Suprapubic skin (tissue), 4 donors: ENCODE measurements at regions not wholly inside any gene's neighbourhood (a gene's known extent, or its start where the extent isn't known, plus 50 kb on each side); places are given as distances from the start of the nearest gene placed in this dataset.

Experiments used
- DNase-seq, 2 donors: peaks; one replicate each; pipeline ENCODE4 v3.0.0-alpha.2; 2019; ENCODE audit warnings: low spot score in 2 of 2
- H3K27ac ChIP-seq: fragments of 200-600 bp; sonication (generic); one replicate; pipeline ENCODE4 v1.5.1; 2019
- H3K27me3 ChIP-seq: fragments of 200-600 bp; sonication (generic); one replicate; pipeline ENCODE4 v1.5.1; 2019
- H3K36me3 ChIP-seq: fragments of 200-600 bp; sonication (generic); one replicate; pipeline ENCODE4 v1.5.1; 2019
- H3K4me1 ChIP-seq: fragments of 200-600 bp; sonication (generic); one replicate; pipeline ENCODE4 v1.5.1; 2019
- H3K4me3 ChIP-seq: fragments of 200-600 bp; sonication (generic); one replicate; pipeline ENCODE4 v1.5.1; 2019; ENCODE audit warnings: mild to moderate bottlenecking
- H3K9me3 ChIP-seq: fragments of 200-600 bp; sonication (generic); one replicate; pipeline ENCODE4 v1.5.1; 2019
- CTCF ChIP-seq, 2 donors: fragments of 200-600 bp in 1 of 2; fragments of 450-650 bp in 1 of 2; sonication (generic) in 1 of 2; IDR thresholded peaks; one replicate each; pipeline ENCODE4 v1.5.1; 2016 to 2019; ENCODE audit warnings: antibody characterized with exemption in 2 of 2, mild to moderate bottlenecking in 1 of 2, moderate library complexity in 1 of 2
- EP300 ChIP-seq: sonication (generic); formaldehyde crosslinking; IDR thresholded peaks from one replicate; pipeline ENCODE4 v1.6.1; 2017; ENCODE audit warnings: antibody characterized with exemption
- POLR2A ChIP-seq, 2 donors: fragments of 450-650 bp; IDR thresholded peaks; one replicate each; pipeline ENCODE4 v1.6.1; 2017; ENCODE audit warnings: antibody characterized with exemption in 2 of 2, mild to moderate bottlenecking in 2 of 2, moderate library complexity in 2 of 2
- POLR2AphosphoS5 ChIP-seq, 3 donors: sonication (generic); formaldehyde crosslinking; IDR thresholded peaks; one replicate each; pipeline ENCODE4 v1.6.1; 2017; ENCODE audit warnings: antibody characterized with exemption in 3 of 3
- WGBS: methylation state at CpG from one replicate; pipeline ENCODE4 v1.1.5; 2018; 5-methylcytosine and 5-hydroxymethylcytosine counted together

- no peaks in the 10 kb centered on the region for H3K36me3 ChIP-seq
- H3K9me3 ChIP-seq = no peaks in the 10 kb centered on the region
- no peak for DNase-seq
- TF ChIP-seq EP300 (no peak), POLR2AphosphoS5 (IDR thresholded peaks at IDR 0.05) (no peak), CTCF (IDR thresholded peaks at IDR 0.05) (no peak), POLR2A (IDR thresholded peaks at IDR 0.05) (no peak)
- H3K27ac ChIP-seq = no peak overlapping the region
- no peak overlapping the region for H3K4me3 ChIP-seq
- H3K4me1 ChIP-seq = peaks cover 16% of the 10 kb centered on the region
- H3K27me3 ChIP-seq = no peaks in the 10 kb centered on the region
These were observed 187.7 kb downstream of the TMTC3 start for GRCh38 chr12:88329833-88330232.

- no peak overlapping the region for H3K4me3 ChIP-seq
- H3K27me3 ChIP-seq = no peaks in the 10 kb centered on the region
- peaks cover 7% of the 10 kb centered on the region for H3K4me1 ChIP-seq
- TF ChIP-seq CTCF (IDR thresholded peaks at IDR 0.05) = no peak
- no peak for TF ChIP-seq POLR2A (IDR thresholded peaks at IDR 0.05)
- TF ChIP-seq POLR2AphosphoS5 (IDR thresholded peaks at IDR 0.05) = no peak
- TF ChIP-seq EP300 = no peak
- DNase-seq = no peak
- H3K9me3 ChIP-seq = no peaks in the 10 kb centered on the region
- WGBS = 54% methylated on average over 3 of the region's 3 CpGs
- H3K36me3 ChIP-seq = no peaks in the 10 kb centered on the region
- no peak overlapping the region for H3K27ac ChIP-seq
These were observed 192.2 kb downstream of the TMTC3 start for GRCh38 chr12:88334271-88334670.

- Histone ChIP-seq H3K27me3 (no peaks in the 10 kb centered on the region), H3K9me3 (no peaks in the 10 kb centered on the region), H3K36me3 (no peaks in the 10 kb centered on the region), H3K4me3 (no peak overlapping the region), H3K27ac (no peak overlapping the region), H3K4me1 (no peaks in the 10 kb centered on the region)
- TF ChIP-seq POLR2A (IDR thresholded peaks at IDR 0.05) (no peak), CTCF (IDR thresholded peaks at IDR 0.05) (no peak), EP300 (no peak), POLR2AphosphoS5 (IDR thresholded peaks at IDR 0.05) (no peak)
- no peak for DNase-seq
- WGBS = 62% methylated on average over 8 of the region's 8 CpGs
These were observed 194.1 kb downstream of the TMTC3 start for GRCh38 chr12:88336076-88336739.

GRCh38 chr12:88338486-88338885 lies 196.4 kb downstream of the TMTC3 start:
- no peaks in the 10 kb centered on the region for H3K4me1 ChIP-seq
- H3K27ac ChIP-seq = no peak overlapping the region
- H3K36me3 ChIP-seq = no peaks in the 10 kb centered on the region
- no peak for DNase-seq
- TF ChIP-seq POLR2AphosphoS5 (IDR thresholded peaks at IDR 0.05) (no peak), EP300 (no peak), POLR2A (IDR thresholded peaks at IDR 0.05) (no peak), CTCF (IDR thresholded peaks at IDR 0.05) (no peak)
- no peaks in the 10 kb centered on the region for H3K9me3 ChIP-seq
- H3K4me3 ChIP-seq = no peak overlapping the region
- H3K27me3 ChIP-seq = no peaks in the 10 kb centered on the region
- 0% methylated on average over 1 of the region's 1 CpG for WGBS

GRCh38 chr12:88339254-88339949 lies 197.3 kb downstream of the TMTC3 start:
- H3K4me1 ChIP-seq = no peaks in the 10 kb centered on the region
- WGBS = 75% methylated on average over 1 of the region's 1 CpG

More at GRCh38 chr12:88339254-88339949, 197.3 kb downstream of the TMTC3 start:
- Histone ChIP-seq H3K9me3 (no peaks in the 10 kb centered on the region), H3K36me3 (no peaks in the 10 kb centered on the region), H3K27me3 (no peaks in the 10 kb centered on the region), H3K4me3 (no peak overlapping the region), H3K27ac (no peak overlapping the region)
- TF ChIP-seq EP300 = no peak
- TF ChIP-seq CTCF (IDR thresholded peaks at IDR 0.05) = no peak
- TF ChIP-seq POLR2A (IDR thresholded peaks at IDR 0.05) = no peak
- TF ChIP-seq POLR2AphosphoS5 (IDR thresholded peaks at IDR 0.05) = no peak
- DNase-seq = no peak
